ENCODE measurements at regions not wholly inside any gene's neighbourhood (a gene's known extent, or its start where the extent isn't known, plus 50 kb on each side); places are given as distances from the start of the nearest gene placed in this dataset.

DNA sequence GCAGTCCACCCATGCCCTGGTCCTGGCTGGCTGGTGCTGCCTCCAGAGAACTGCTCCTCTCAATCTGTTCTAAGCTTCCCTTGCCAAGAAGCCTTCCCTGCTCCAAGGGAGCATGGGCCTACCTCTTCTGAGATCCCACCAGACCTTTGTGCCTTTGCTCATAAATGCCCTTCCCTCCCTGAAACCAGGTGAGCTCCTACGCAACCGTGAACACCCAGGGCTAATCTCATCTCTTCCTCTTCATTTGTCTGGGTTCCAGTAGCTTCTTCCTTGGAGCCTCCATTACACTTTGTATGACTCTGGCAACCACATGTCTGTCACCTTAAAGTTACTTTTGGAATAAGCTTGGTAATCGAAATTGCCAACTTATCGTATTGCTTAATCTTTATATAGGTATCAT is 270.6 kb downstream of the PBX3 start:
- no peak for DNase-seq (ENCODE audit: low read depth)

DNA sequence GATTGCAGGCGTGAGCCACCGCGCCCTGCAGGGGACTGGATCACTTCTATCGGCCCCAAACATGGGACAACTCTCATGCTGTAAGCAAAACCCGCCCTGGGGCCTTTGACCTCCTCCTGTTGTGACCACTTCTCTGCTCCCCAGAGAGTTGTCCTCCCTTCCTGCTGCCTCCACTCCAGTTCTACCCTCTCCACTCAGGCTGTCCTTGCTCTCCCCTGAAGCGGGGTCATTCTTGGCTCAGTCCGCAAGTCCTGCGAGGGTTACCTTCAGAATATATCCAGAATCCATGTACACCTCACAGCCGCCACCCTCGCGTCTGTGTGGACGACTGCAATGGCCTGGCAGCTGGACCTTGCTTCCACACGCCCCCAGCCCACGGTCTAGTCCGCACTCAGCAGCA is 273.7 kb downstream of the PBX3 start:
- DNase-seq (ENCODE audit: low read depth) = no peak

DNA sequence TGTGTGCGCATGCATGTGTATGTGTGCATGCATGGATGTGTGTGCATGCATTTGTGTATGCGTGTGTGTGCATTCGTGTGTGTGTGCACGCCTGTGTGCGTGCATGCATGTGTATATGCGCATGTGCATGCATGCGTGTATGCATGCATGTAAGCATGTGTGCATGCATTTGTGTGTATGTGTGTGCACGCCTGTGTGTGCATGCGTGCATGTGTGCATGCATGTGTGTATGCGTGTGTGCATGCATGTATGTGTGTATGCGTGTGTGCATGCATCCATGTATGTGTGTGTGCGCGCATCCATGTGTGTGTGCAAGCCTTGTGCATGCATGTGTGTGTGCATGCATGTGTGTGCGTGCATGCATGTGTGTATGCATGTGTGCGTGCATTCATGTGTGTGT is 276.8 kb downstream of the PBX3 start:
- DNase-seq (ENCODE audit: low read depth) = no peak

DNA sequence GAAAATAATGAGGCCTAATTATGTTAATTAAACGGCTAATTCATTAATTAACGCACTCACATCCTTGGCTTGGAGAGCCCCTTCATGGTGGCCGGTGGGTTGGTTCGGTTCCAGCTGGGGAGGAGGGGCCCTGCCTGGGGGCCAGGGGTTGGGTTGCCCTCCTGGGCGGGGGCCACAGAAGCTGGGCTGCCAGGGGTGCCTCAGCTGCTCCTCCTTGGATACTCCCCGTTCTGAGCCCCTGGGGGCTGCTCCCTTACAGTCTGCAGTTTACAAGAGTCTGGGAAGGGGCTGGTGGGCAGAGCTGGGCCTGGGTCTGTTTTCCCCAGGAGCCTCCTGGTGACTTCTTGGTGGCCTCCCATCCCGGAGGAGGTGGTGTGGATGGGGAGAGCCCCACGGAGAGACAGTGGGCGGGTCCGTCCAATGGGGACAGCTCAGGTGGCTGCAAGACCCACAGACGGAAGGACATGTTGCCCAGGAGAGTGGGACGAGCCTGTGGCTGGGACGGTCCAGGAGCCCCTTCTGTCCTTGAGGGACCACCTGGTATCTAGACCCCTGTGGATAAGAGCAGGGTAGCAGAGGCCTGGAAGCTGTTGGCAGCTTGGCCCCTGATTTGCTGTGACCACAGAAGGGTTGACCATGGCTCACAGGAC is 277.5 kb downstream of the PBX3 start:
- no peak for DNase-seq (ENCODE audit: low read depth)

DNA sequence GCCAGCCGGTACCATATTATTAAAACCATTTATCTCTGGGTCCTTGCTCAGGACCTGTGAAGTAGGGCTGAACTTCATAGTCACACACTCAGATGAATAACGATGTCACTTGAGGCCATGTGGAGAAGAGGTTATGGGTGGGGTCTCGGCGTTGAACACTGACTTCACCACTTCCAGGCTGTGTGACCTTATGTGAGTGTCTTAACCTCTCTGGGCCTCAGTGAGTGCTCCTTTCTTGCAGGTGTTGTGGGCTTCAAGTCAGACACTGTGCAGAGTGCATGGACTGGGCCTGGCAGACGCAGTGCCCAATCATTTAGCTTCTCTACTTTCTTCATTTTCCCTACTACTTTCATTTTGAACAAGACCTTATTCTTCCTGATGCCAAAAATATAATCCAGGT is 278.8 kb downstream of the PBX3 start:
- no peak for DNase-seq (ENCODE audit: low read depth)

DNA sequence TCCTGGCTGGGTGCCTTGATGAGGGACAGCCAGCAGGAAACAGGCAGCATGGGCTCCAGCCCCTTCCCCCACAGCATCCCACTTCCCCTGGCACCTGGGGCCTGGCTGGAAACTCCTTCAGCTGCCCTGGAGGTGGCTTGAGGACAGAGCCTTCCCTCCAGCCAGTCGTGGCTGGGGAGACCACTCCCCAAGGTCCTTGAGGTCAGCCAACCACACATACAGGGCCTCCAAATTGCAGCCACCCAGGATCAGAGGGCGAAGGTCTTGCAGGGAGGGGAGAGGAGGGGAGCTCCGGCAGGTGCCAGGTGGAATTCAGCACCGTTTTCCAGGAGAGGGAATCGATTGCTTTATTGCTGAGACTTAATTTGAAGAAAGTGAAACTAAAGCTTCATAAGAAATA is 280.4 kb downstream of the PBX3 start:
- no peak for DNase-seq (ENCODE audit: low read depth)

DNA sequence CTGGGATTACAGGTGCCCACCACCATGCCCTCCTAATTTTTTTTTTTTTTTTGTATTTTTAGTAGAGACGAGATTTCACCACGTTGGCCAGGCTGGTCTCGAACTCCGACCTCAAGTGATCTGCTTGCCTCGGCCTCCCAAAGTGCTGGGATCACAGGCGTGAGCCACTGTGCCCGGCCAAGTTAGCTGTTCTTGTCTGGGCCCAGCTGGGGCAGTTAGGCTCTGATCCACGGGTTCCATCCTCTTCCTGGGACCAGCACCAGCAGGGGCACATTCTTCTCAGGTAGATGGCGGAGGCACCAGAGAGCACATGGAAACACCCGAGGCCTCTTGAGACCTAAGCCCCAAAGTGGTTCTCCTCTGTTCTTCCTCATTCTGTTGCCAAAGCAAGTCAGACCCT is 281.6 kb downstream of the PBX3 start:
- DNase-seq (ENCODE audit: low read depth) = no peak

DNA sequence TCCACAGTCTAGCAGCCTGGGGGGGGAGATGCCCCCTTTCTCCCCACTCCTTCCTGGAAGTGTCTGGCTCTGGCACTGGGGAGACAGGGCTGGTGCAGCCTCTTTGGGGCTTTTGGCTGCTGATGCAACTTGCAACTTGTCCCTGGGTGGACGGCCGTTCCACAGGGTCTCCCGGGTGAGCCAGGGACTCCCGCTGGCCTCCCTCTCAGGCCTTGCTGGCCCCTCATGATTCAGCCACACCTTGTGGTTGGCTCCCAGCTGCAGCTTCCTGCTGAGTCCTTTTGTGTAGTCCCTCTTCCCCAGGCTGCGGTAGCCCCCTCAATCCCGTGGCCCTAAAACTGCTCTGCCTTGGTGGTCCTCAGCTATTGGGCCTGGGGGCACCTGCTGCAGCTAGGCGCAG is 283.5 kb downstream of the PBX3 start:
- DNase-seq (ENCODE audit: low read depth) = no peak

DNA sequence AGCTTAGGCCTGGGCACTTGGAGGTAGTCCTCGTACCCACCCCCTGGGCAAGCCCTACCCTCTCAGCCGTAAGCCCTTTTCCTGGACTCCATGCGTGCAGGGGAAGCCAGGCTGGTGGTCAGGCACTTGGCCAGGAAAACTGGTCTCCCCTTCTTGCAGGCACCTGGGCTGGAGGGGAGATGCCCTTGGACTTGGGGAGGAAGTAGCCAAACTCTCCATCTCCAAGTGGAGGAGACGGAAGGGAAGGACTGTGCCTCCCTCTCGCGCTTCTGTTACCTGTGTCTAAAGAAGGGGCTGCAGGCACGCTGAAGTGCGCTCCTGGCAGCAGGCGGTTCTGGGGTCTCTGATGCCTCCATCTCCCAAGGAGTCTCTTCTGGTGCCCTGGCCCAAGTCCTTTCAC is 283.9 kb downstream of the PBX3 start:
- no peak for DNase-seq (ENCODE audit: low read depth)

DNA sequence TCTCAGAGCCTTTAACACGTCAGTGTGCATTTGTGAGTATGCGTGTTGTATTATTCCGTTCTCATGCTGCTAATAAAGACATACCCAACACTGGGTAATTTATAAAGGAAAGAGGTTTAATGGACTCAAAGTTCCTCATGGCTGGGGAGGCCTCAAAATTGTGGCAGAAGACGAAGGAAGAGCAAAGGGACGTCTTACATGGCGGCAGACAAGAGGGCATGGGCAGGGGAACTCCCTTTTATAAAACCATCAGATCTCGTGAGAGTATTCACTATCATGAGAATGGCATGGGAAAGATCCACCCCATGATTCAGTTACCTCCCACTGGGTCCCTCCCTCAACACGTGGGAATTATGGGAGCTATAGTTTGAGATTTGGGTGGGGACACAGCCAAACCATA is 285.0 kb downstream of the PBX3 start:
- DNase-seq (ENCODE audit: low read depth) = no peak

DNA sequence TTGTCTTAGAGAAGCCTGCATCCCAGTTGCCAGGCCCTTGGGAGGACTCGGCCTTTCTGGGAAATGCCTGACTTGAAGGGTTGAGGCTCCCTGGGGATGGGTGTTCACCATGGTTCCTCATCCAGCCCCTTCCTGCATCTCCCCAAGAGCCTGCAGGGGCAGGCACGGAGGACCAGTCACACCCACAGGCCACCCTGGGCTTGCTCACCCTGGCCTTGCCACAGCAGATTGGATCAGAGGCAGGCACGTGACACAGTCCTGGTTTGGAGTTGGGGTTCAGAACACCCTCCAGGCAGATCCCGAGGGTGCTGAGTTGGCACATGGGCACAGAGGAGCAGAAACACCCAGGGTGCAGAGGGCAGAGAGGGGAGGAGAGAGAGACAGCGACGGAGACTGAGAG is 286.1 kb downstream of the PBX3 start:
- DNase-seq (ENCODE audit: low read depth) = no peak

DNA sequence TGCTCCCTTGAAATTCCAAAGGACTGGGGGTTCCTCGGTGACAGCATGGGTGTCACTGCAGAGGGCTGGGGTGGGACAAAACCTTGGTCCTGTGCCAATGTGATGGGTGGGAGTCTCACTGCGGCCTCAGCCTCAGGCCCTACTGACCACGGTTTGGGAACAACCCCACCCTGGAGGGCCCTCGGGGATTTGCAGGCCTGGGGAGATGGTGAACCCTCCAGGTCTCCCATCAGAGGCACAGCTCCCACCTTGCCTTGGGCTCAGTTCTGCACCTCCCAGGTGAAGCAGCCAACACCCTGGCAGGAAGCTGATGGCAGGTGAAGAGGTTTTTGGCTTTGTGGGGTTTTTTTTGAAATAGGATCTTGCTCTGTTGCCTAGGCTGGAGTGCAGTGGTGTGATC is 286.8 kb downstream of the PBX3 start:
- DNase-seq (ENCODE audit: low read depth) = no peak

DNA sequence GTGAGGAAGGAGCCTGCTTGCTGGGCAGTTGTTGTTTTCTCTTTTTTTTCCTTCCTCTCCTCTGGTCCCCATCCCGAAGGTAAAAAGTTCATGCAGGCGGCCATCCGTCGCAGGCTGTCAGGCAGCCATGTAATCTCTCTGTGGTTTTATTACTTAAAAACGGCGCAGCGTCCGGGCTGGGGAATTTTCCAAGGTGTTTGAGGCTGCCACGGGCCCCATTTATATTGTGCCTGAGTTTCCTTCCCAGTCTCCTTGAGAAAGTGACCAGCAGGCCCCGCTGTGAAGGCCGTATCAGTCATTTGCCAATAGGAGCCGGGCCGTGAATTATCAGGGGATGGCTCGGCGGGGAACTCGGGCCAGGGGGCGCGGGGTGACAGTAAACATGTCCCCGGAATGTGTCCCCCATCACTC is 289.7 kb downstream of the PBX3 start:
- DNase-seq (ENCODE audit: low read depth) = no peak

DNA sequence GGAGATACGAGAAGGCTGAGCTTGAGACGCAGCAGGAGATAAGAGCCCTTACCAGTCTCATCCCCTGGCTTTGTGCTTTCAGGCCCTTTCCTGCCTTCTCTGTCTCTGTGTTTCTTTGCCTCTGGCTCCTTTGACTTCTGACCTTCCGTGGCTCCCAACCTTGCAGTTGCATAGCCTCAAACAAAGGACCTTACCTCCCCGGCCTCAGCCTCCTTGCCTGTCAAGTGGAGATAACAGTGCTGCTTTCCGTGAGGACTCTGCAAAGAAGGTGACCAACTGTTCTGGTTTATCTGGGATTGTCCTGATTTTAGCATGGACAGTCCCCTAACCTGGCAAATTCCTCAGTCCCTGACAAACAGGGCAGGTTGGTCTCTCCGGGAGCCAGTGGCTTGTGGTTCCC is 287.8 kb upstream of the MVB12B start:
- no peak for DNase-seq (ENCODE audit: low read depth)

DNA sequence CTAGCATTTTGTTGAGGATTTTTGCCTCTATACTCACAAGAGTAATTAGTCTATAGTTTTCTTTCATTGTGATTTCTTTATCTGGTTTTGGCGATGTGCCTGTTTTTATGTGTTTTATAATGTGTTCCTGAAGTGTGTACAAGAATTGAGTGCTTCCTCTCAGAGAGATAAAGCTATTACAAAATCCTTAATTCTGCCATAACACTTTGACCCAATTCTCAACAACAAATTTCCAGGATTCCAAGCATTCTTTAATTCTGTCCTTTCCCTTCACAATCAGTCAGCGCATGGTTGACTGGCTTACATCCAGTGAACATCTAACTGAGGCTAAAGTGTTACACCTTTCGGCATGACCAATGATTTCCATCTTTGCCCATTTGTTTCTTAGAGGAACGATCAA is 282.9 kb upstream of the MVB12B start:
- no peak for DNase-seq (ENCODE audit: low read depth)

DNA sequence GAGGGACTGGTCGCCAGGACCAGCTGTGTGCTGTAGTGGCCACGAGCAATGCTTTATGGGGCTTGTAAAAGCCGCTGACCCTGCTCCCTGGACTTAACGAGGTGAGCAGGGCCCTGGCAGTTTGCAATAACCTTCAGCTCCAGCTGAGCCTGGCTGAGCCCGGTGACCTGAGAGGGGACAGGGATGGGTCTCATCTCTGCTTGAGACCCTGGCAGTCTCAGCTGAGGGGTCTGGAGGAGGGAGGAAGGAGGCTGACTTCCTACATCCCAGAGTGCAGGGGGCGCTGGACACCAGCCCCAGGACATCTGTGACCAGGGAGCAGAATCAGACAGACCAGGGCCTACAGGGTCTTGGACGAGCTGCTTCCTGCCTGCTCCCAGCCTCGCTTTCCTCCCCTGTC is 277.5 kb upstream of the MVB12B start:
- DNase-seq (ENCODE audit: low read depth) = no peak

DNA sequence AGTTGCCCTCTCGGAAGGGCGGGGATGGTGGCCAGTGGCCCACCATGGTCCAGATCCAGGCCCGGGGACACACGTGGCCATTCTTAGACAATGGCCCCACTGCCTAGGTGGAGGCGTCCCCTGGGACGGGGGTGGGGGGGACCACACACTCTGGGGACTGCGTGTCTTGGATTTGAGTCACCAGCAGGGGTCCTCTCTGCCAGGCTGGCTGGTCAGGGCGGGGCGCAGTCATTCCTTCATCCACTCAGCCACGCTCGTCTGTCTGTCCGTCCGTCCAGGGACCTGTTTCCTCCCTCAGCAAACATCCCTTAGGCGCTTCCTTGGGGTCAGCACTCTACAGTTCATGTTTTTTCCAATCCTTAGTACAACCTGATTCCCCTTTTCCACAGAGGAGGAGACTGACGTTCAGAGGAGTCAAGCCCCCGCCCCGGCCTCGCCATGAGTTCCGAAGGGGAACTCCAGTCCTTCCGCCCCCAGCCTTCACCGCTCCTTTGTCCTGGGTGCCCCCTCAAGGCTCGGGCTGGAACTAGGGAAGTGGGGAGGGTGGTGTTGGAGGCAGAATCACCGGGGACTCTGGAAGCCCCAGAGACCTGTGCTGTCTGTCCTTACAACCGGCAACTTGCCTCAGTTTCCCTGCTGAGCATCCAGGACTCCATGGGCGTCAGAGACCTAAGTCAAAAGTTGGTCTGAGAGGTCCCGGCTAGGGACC is 276.6 kb upstream of the MVB12B start:
- no peak for DNase-seq (ENCODE audit: low read depth)

DNA sequence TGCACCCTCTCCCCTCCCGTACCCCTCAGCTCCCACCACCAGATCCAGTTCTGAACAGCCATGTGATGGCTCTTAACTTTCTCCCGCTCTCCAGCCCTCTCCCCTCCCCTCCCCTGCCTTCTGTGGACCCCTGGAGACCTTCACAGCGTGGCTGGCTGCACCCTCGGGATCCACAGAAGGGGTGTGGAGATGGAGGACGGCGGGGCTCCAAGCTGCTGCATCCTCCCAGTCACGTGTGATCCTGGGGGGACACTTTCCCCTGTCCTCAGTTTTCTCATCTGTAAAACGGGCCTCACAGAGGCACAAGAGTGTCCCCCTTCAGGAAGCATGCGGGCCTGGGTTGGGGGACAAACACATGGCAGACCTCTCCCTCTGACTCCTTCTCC is 276.0 kb upstream of the MVB12B start:
- DNase-seq (ENCODE audit: low read depth) = no peak

DNA sequence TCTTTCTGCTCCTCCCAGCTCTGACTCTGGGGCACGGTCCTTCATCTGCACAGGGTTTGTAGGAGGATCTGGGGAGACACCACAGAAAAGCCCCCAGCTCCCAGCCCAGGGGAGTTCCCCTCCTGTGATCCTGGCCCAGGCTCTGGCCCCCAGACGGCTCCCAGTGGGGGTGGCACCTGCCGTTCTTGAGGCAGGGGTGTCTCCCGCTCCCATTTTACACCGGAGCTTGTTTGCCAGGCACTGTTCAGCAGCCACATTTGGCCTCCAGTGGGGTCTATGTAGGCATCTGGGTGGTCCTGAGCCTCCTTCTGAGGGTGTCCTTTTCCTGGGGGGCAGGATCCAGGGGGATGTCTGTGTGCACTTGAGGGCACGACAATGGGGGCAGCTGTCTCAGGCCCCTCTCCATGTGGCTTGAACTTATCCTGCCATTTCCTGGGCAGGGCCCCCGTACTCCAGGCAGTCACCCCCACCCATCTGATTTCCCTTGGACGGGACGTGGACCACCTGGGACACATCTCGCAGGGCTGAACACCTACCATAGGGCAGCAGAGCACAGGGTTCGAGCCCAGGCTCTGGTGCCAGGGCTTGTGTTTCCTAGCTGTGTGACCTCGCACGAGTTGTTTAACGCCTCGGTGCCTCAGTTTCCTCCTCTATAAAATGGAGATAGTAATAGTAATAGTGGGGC is 275.0 kb upstream of the MVB12B start:
- DNase-seq (ENCODE audit: low read depth) = no peak

DNA sequence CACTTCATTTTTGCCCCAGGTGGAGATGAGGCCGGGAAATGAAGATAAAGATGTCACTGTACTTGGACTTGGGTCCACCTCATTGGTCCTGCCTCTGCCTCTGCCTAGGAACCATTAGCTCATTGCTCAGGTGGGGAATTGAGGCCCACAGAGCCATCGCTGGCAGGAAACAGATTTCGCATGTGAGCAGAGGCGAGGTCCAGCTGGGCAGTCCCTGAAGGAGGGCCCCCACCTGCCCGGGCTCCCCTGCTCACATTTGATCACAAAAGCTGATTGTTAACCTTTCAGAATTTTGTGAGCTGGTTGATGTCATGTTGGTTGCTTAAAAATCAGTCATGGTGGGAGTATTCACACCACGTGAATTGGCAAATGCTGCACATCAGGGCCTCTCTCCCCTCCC is 273.8 kb upstream of the MVB12B start:
- no peak for DNase-seq (ENCODE audit: low read depth)

DNA sequence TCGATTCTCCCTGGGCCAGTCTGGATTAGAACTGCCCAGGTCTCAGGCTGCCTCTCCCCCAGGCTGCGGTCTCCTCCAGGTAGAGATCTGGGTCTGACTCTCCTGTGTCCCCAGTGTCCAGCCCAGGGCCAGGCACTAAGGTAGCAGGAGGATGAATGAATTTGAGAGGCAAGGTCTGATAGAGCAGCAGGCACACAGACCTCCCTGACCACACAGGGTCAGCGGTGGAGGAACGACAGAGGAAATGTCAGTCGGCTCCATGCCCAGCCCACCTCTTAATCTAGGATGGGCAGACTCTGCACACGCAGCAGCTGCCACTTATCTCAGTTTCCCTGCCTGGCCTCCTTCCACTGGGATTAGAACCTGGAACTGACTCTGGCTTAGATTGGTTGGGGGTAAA is 272.7 kb upstream of the MVB12B start:
- no peak for DNase-seq (ENCODE audit: low read depth)

DNA sequence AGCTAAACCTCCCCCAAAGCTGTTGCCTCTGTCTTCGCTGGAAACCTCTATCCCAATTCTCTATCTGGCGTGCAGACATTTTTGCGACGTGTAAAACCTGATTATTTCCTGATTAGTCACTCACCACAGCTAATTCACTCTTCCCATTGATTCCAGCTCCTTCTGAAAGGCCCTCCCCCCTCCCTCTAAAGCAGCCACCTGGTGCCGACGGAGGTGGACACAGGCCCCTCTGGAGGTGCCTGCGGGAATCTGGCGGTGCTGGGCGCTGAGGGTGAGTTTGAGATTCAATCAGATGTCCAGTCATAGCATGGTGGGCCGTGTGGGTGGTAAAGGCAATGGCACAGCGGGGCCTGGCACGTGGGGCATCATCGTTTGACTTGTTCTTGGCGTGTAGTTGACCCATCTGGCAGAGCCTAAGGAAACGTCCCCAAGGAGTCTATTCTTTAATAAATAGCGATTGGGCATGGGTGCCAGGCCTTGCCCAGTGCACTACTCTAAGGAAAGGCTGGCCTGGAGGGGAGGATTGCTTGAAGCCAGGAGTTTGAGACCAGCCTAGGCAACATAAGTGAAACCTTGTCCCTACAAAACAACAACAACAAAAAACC is 271.1 kb upstream of the MVB12B start:
- DNase-seq (ENCODE audit: low read depth) = no peak

DNA sequence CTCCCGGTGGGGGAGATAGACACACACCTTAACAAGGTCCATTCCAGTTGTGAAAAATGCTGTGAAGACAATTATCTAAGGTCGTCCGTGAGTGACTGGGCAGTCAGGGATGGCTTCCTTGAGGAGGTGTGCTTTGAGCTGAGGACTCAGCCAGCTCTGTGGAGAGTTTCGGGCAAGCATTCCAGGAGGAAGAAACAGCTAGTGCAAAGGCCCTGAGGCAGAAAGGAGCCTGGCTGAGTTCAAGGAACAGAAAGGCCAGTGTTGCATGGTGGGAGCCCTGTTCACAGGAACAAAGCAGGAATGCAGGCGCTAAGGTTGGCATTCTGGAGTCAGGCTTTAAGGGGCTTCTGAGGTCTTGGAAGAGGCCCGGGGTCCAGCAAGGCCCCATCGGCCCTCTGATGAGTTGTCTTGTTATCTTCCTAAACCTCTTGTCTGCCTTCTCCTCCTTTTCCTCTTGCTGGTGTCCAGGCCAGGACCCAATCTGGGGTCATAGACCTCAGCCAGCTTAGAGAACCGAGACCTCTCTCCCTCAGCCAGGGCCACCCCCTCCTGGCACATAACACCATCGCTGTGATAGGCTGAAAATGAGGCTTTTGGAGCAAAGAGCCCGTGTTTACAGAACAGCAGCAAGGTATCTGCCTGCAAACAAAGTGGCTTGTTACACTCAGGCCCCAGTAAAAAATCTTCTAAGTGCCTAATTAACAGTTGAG is 270.2 kb upstream of the MVB12B start:
- DNase-seq (ENCODE audit: low read depth) = no peak

All from stimulated activated CD4-positive, alpha-beta T cell treated with anti-CD3 and anti-CD28 coated beads, Interleukin-2, amount 100 ng/mL, for 4 hours (primary cell).